COLO829 (cell line): ENCODE measurements at regions not wholly inside any gene's neighbourhood (a gene's known extent, or its start where the extent isn't known, plus 50 kb on each side); places are given as distances from the start of the nearest gene placed in this dataset.
"Not testable (repeated sequence)": the region's sequence is repeated elsewhere in the genome, so short reads cannot be mapped to it uniquely, and the experiment has no call there.

Source experiments
- DNase-seq: peaks from one replicate; pipeline ENCODE4 v3.0.0; 2012; ENCODE audit warnings: low spot score

- no peak for DNase-seq
Observed at GRCh38 chr9:93813221-93814076, 141.7 kb downstream of the BARX1 start.

DNA sequence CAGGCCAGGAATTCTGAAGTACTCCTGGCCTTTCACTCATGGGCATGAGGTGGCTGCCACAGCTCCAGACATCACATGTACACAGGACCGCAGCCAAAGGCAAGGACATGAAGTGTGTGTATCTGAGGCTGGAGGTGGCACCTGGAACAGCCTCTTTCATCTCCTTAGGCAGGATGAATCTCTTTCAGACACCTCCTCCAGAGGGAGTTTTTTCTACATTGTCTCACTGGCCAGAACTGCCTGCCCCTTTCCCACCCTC lies 142.8 kb downstream of the BARX1 start:
- DNase-seq = no peak

- DNase-seq = no peak
Observed at GRCh38 chr9:93810028-93810971, 144.9 kb downstream of the BARX1 start.

GRCh38 chr9:93809204-93809940 lies 145.8 kb downstream of the BARX1 start:
- no peak for DNase-seq

DNA sequence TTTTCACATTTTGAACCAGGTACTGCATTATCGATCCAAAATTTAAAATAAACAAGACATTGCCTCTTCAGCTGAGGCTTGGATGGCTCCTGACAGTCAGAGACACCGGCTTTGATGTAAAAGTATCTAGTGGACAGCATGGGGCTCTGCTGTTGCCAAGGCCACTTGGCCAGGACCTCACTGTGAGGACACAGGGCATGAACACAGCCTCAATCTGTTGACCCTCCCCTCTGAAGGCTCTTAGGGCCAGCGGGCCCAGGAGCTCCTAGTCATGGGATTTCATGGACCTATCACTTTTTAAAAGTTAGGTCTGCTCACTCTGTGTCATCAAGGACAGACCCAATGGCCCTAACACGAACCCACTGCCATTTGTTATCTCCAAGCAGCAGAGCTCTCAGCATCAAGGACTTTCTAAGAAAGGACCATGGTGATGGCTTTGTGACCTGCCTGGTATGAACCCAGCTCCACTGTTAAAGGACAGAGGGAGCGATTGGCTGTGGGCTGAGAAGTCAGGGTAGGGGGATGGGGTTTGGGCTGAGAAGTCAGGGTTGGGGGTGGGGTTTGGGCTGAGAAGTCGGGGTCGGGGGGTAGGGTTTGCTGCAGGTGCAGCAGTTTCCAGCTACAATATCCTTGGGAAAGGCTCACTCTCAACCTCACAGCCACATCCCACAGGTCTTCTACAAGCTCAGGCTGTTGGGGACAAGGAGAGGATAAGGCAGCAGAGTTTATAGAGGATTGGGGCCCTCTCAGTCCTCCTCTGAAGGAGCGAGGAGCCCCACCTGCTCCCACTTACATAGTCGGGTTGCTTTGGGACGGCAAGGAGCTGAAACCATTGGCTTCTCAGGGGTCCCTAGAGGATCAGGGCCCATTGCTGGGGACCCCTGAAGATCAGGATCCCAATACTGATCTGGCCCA lies 146.8 kb downstream of the BARX1 start:
- no peak for DNase-seq

DNA sequence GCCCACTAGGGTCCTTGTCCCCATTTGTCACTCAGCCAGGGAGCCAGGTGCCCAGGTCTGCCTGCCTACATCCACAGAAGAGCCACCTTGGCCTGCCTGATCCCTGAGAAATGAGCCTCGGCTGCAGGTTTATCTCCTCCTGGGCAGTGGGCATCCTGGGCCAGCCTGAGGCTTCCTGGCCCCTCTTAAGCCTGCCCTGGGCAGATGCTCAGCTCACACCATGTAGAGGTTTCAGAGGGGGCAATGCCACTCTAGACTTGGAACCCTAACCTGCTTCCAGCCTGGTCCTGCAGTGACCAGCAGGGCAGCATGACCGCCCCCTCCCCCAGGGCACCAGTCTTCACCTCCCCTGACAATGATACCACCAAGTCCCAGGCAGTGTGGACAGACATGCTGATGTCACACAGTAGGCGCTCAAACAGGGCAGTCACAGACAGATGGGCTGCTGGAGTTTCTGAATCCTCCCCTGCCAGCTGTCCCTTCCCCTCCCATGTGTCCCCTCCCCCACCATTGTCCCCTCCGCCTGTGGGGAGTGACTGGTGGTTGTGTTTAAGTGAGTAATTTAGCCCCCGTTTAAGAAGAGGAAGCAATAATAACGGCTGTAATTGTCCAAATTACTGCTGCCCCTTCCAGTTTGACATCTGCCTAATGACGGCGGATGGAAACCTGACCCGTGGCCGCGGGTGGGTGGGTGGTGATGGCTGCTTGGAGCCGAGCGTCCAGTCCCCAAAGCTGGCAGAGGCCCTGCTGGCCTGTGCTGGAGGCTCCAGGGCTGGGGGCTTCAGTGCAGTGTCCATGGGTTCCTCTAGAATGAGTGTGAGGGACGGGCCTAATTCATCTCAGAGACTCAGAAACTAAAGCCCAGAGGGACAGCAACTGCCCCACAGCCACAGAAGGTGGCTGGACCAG lies 147.7 kb downstream of the BARX1 start:
- no peak for DNase-seq

DNA sequence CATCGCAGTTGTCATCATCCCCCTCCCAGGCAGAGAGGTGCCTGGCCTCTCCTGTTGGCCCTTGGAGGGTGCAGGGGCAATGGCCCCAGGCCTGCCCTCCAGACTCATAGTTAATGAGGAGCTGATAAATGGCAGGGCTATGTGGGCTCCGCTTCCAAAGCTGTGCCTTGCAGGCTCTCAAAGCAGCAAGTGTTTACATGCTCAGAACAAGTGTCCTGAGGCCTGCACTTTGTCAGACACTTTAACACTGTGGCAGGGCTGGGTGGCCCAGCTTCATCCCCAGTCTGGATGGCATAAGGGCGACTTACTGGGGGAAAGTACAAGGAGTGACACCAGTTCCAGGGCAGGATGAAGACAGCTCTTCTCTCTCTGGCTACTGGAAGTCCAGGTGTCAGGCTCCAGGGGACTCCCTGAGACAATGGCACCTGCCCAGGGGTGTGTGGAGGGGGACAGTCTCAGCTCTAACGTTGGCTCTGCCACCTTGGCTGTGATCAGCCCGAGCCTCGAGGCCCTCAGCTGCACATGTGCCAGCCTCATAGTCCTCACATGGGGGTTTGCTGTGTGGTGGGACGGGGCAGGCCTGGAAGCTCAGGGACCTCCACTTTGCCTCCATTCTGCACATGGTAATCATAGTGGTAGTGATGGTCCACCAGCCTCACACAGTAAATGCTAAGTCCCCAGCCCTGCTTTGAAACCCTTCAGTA lies 153.4 kb downstream of the BARX1 start:
- DNase-seq = no peak

DNA sequence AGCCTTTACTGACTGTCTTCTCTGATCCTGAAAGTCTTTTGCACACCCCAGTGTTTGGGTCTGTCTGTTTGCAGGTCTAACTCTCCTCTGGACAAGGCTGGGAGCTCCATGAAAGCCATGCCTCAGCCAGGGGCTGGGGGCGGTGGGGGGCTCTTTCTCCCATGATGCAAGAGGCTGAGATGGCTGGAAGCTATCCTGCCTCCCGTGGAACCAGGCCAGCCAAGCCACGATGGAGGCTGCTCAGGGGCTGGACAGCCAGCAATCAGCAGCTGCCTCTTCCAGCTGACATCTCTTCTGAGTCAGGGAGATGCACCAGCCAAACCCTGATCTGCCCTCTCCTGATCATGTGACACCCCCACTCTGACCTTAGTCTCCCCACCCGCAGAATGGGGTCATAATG lies 154.0 kb downstream of the BARX1 start:
- no peak for DNase-seq

DNA sequence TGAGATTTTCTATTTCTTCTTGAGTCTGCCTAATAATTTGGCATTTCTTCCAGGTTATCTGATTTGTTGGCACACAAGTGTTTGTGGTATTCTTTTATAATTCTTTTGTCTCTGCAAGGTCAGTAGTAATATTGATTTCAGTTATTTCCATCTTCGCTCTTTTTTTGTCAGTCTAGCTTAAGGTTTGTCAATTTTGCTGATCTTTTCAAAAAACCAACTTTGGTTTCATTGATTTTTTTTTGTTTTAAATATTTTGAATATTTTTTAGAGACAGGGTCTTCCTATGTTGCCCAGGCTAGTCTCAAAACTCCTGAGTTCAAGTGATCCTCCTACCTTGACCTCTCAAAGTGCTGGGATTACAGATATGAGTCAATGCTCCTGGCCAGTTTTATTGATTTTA lies 162.8 kb downstream of the BARX1 start:
- DNase-seq = no peak

GRCh38 chr9:93786204-93786603 lies 169.0 kb downstream of the BARX1 start:
- DNase-seq = no peak

DNA sequence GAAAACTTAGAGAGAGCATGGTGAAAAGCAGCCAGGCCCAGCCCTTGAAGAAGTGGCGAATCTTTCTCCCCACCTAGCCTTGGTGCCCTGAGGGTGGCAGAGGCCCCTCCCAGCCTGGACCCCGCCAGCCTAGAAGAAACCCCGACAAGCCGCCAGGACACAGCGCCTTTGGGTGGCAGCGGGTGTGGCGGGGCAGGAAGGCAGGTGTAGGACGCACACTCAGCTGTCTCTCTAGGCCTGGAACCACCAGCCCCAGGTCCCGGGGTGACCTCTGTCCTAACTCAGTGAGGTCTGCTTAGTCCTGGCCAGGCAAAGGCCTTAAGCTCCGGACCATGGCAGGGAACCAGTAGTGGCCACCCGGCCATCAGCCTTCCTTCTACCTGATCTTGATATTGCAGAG lies 178.3 kb downstream of the BARX1 start:
- no peak for DNase-seq

DNA sequence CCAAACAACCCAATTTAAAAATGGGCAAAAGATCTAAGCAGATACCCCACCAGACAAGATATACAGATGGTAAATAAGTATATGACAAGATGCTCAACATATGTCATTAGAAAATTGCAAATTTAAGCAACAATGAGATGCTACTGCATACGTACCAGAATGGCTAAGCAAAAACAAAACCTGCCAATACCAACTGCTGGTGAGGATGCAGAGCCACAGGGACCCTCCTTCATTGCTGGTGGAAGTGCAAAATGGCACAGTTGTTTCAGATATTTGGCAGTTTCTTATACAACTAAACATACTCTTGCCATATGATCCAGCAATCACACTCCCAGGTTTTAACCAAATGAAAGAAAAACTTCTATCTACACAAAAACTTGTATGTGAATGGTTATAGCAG lies 178.9 kb downstream of the BARX1 start:
- no peak for DNase-seq

- no peak for DNase-seq
Observed at GRCh38 chr9:93774331-93775102, 180.6 kb downstream of the BARX1 start.

GRCh38 chr9:93771276-93771675 lies 183.9 kb downstream of the BARX1 start:
- DNase-seq = no peak

GRCh38 chr9:93761822-93762221 lies 185.4 kb downstream of the PHF2 start:
- no peak for DNase-seq

DNA sequence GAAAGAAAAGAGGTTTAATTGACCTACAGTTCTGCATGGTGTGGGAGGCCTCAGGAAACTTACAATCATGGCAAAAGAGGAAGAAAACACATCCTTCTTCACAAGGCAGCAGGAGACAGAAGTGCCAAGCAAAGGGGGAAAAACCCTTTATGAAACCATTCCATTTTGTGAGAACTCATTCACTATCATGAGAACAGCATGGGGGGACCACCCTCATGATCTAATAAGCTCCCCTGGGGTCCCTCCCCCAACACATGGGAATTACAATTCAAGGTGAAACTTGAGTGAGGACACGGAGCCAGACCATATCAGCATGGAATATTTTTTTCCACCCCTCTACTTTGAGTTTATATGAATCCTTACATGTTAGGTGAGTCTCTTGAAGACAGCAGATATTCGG lies 173.7 kb downstream of the PHF2 start:
- DNase-seq = no peak

- not testable (repeated sequence) for DNase-seq
Observed at GRCh38 chr9:93748827-93749226, 172.4 kb downstream of the PHF2 start.

GRCh38 chr9:93731963-93732362 lies 155.6 kb downstream of the PHF2 start:
- DNase-seq = no peak

DNA sequence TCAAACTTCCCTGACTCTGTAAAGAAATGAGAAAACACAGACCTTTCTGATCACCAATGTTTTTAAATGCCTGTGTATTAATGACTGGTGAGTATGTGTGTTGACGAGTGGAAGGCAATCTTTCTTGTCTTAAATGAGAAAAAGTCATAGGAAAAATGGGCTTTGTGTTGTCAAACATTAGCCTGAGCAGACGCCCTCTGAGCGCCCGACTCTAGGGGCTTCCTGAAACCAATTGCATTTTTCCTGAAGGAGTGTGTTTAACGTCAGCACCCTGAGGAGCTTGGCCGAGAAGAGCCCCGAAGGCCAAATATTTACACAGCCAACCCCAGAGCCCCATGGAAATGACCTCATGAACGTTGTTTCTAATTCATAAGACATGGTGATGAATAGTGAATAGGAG lies 154.3 kb downstream of the PHF2 start:
- no peak for DNase-seq
